ENCODE measurements at regions not wholly inside any gene's neighbourhood (a gene's known extent, or its start where the extent isn't known, plus 50 kb on each side); places are given as distances from the start of the nearest gene placed in this dataset.
"Not testable (repeated sequence)": the region's sequence is repeated elsewhere in the genome, so short reads cannot be mapped to it uniquely, and the experiment has no call there.

- FAIRE-seq = no peak
Measured at GRCh38 chr4:163077680-163078079, 89.0 kb downstream of the NAF1 start.

GRCh38 chr4:163072222-163072621 lies 94.5 kb downstream of the NAF1 start:
- no peak for FAIRE-seq

More at GRCh38 chr4:163077680-163078079, 89.0 kb downstream of the NAF1 start:
- no peak for DNase-seq (ENCODE audit: low spot score)

GRCh38 chr4:163071308-163071707 lies 95.4 kb downstream of the NAF1 start:
- FAIRE-seq = no peak
- DNase-seq (ENCODE audit: low spot score) = no peak

More at GRCh38 chr4:163072222-163072621, 94.5 kb downstream of the NAF1 start:
- DNase-seq (ENCODE audit: low spot score) = no peak

GRCh38 chr4:163070023-163070422 lies 96.7 kb downstream of the NAF1 start:
- DNase-seq (ENCODE audit: low spot score) (no peak), FAIRE-seq (no peak)

- peak; percentile 50 for FAIRE-seq
- peak; percentile 31 for DNase-seq (ENCODE audit: low spot score)
Measured at GRCh38 chr4:163063891-163064290, 102.8 kb downstream of the NAF1 start.

- FAIRE-seq (no peak), DNase-seq (ENCODE audit: low spot score) (peak; percentile 33)
Measured at GRCh38 chr4:163048447-163048846, 118.2 kb downstream of the NAF1 start.

- DNase-seq (ENCODE audit: low spot score) = no peak
- no peak for FAIRE-seq
Measured at GRCh38 chr4:163042306-163042705, 124.4 kb downstream of the NAF1 start.

- FAIRE-seq (no peak), DNase-seq (ENCODE audit: low spot score) (no peak)
Measured at GRCh38 chr4:163017135-163017534, 149.6 kb downstream of the NAF1 start.

GRCh38 chr4:163012816-163013215 lies 153.9 kb downstream of the NAF1 start:
- DNase-seq (ENCODE audit: low spot score) (no peak), FAIRE-seq (no peak)

GRCh38 chr4:163003979-163004378 lies 162.7 kb downstream of the NAF1 start:
- no peak for DNase-seq (ENCODE audit: low spot score)
- FAIRE-seq = no peak

GRCh38 chr4:162988530-162988929 lies 178.2 kb downstream of the NAF1 start:
- DNase-seq (ENCODE audit: low spot score) = no peak

GRCh38 chr4:162985131-162985530 lies 181.6 kb downstream of the NAF1 start:
- DNase-seq (ENCODE audit: low spot score) (no peak), FAIRE-seq (no peak)

More at GRCh38 chr4:162988530-162988929, 178.2 kb downstream of the NAF1 start:
- FAIRE-seq = no peak

- no peak for DNase-seq (ENCODE audit: low spot score)
- no peak for FAIRE-seq
Measured at GRCh38 chr4:162984621-162985020, 182.1 kb downstream of the NAF1 start.

GRCh38 chr4:162981823-162982222 lies 184.9 kb downstream of the NAF1 start:
- no peak for FAIRE-seq
- DNase-seq (ENCODE audit: low spot score) = no peak

GRCh38 chr4:162978398-162978797 lies 188.3 kb downstream of the NAF1 start:
- FAIRE-seq (no peak), DNase-seq (ENCODE audit: low spot score) (no peak)

GRCh38 chr4:162977788-162978187 lies 188.9 kb downstream of the NAF1 start:
- no peak for FAIRE-seq
- no peak for DNase-seq (ENCODE audit: low spot score)

- no peak for FAIRE-seq
- DNase-seq (ENCODE audit: low spot score) = no peak
Measured at GRCh38 chr4:162972661-162973330, 193.9 kb downstream of the NAF1 start.

- no peak for DNase-seq (ENCODE audit: low spot score)
- FAIRE-seq = no peak
Measured at GRCh38 chr4:162969194-162969593, 197.5 kb downstream of the NAF1 start.

GRCh38 chr4:162965978-162966377 lies 200.7 kb downstream of the NAF1 start:
- DNase-seq (ENCODE audit: low spot score); FAIRE-seq: not testable (repeated sequence)

- FAIRE-seq (no peak), DNase-seq (ENCODE audit: low spot score) (peak; percentile 5)
Measured at GRCh38 chr4:162959046-162959445, 207.6 kb downstream of the NAF1 start.

- FAIRE-seq = no peak
Measured at GRCh38 chr4:162957521-162958143, 209.1 kb downstream of the NAF1 start.

GRCh38 chr4:162954976-162955375 lies 211.7 kb downstream of the NAF1 start:
- no peak for FAIRE-seq
- no peak for DNase-seq (ENCODE audit: low spot score)

More at GRCh38 chr4:162957521-162958143, 209.1 kb downstream of the NAF1 start:
- no peak for DNase-seq (ENCODE audit: low spot score)

GRCh38 chr4:162952232-162952631 lies 214.5 kb downstream of the NAF1 start:
- no peak for FAIRE-seq
- peak; percentile 48 for DNase-seq (ENCODE audit: low spot score)

All from urothelium cell line (cell line).